ENCODE measurements at regions not wholly inside any gene's neighbourhood (a gene's known extent, or its start where the extent isn't known, plus 50 kb on each side); places are given as distances from the start of the nearest gene placed in this dataset.
"Not testable (repeated sequence)": the region's sequence is repeated elsewhere in the genome, so short reads cannot be mapped to it uniquely, and the experiment has no call there.

GRCh38 chr6:67887747-67888545, 747.1 kb upstream of the ADGRB3 start:
- no peak for DNase-seq

- DNase-seq, result no peak
Observed at GRCh38 chr6:67887419-67887746, 747.7 kb upstream of the ADGRB3 start.

- no peak for DNase-seq
Observed at GRCh38 chr6:67886840-67887292, 748.2 kb upstream of the ADGRB3 start.

- no peak for DNase-seq
Observed at GRCh38 chr6:67886036-67886707, 748.9 kb upstream of the ADGRB3 start.

GRCh38 chr6:67885081-67886033, 749.7 kb upstream of the ADGRB3 start:
- no peak for DNase-seq

- DNase-seq, result no peak
Observed at GRCh38 chr6:67884442-67884841, 750.6 kb upstream of the ADGRB3 start.

GRCh38 chr6:67883500-67884366, 751.3 kb upstream of the ADGRB3 start:
- DNase-seq, result no peak

GRCh38 chr6:67882436-67883311, 752.4 kb upstream of the ADGRB3 start:
- DNase-seq, result no peak

GRCh38 chr6:67881706-67882065, 753.4 kb upstream of the ADGRB3 start:
- no peak for DNase-seq

GRCh38 chr6:67880939-67881705, 754.0 kb upstream of the ADGRB3 start:
- no peak for DNase-seq

GRCh38 chr6:67880343-67880742, 754.7 kb upstream of the ADGRB3 start:
- not testable (repeated sequence) for DNase-seq

GRCh38 chr6:67879928-67880327, 755.2 kb upstream of the ADGRB3 start:
- not testable (repeated sequence) for DNase-seq

GRCh38 chr6:67879105-67879904, 755.8 kb upstream of the ADGRB3 start:
- DNase-seq, result not testable (repeated sequence)

GRCh38 chr6:67878216-67878615, 756.9 kb upstream of the ADGRB3 start:
- not testable (repeated sequence) for DNase-seq

- DNase-seq, result no peak
Observed at GRCh38 chr6:67877288-67877687, 757.8 kb upstream of the ADGRB3 start.

- no peak for DNase-seq
Observed at GRCh38 chr6:67875877-67876383, 759.2 kb upstream of the ADGRB3 start.

GRCh38 chr6:67870321-67870720, 764.8 kb upstream of the ADGRB3 start:
- no peak for DNase-seq

GRCh38 chr6:67863346-67863745, 771.7 kb upstream of the ADGRB3 start:
- DNase-seq, result no peak

- no peak for DNase-seq
Observed at GRCh38 chr6:67854098-67854497, 781.0 kb upstream of the ADGRB3 start.
